ENCODE measurements at regions not wholly inside any gene's neighbourhood (a gene's known extent, or its start where the extent isn't known, plus 50 kb on each side); places are given as distances from the start of the nearest gene placed in this dataset.

GRCh38 chr18:57907550-57907949 lies 104.4 kb upstream of the ATP8B1 start:
- TF ChIP-seq EZH2 (IDR thresholded peaks at IDR 0.05; ENCODE audit: insufficient read depth, poor library complexity, severe bottlenecking): no peak
- no peak for TF ChIP-seq EZH2phosphoT487 (IDR thresholded peaks at IDR 0.05; ENCODE audit: insufficient read depth, low read depth)

All from GM23248 (cell line).